Inflammatory macrophage treated with lipopolysaccharide for 4 hours (primary cell): ENCODE measurements at regions not wholly inside any gene's neighbourhood (a gene's known extent, or its start where the extent isn't known, plus 50 kb on each side); places are given as distances from the start of the nearest gene placed in this dataset.
"Not testable (repeated sequence)": the region's sequence is repeated elsewhere in the genome, so short reads cannot be mapped to it uniquely, and the experiment has no call there.

Experiments used
- DNase-seq: peaks from one replicate; pipeline ENCODE4 v3.0.0-alpha.2; 2020

DNA sequence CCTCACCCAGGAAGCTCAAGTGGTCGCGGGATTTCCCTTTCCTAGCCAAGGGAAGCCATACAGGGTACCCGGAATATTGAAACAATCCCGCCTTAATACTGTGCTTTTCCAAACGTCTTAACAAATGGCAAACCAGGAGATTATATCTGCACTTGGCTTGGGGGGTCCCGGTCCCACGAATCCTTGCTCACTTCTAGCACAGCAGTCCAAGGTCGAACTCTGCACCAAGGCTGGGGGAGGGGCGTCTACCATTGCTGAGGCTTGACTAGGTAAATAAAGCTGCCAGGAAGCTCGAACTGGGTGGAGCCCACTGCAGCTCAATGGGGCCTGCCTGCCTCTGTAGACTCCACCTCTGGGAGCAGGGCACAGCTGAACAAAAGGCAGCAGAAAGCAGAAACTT lies 1644.8 kb downstream of the PCDH9 start:
- no peak for DNase-seq

DNA sequence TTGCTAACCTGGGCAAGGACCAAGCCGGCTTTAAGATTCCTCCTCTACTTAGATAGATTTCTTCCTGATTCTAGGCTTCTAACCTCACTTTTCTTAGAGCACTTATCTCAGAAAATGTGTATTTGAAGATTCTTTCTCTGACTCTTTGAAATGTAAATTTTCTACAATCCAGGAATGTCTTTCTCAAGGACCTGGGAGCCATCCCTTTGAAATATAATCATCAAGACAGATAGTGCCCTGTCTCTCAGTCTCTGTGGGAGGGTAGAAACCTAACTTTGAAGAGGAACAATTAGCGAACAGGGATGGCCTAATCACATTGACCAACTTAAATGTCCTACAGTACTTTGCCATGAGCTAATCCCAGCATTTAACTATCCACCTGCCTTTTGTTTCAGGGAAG lies 1646.0 kb downstream of the PCDH9 start:
- DNase-seq, result no peak

DNA sequence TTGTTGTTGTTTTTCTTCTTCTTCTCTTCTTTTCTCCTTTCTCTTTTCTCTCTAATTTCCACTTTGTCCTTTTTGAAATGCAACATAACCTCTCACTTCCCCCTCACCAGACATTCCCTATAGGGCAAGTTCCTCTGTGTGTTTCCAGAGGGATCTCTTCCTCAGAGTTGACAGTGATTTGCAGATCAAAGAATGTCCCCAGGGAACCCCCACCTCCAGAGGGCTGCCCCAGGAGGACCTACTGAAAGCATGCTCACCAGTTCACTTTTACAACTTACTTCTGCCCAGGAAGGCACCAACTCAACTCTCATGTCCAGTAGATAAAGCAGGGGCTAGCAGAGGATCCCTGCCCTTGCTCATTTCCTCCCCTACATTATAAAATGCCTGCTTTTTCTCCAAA lies 1648.0 kb downstream of the PCDH9 start:
- no peak for DNase-seq

- DNase-seq, result not testable (repeated sequence)
These were observed 1665.6 kb downstream of the PCDH9 start for GRCh38 chr13:65564561-65564960.

DNA sequence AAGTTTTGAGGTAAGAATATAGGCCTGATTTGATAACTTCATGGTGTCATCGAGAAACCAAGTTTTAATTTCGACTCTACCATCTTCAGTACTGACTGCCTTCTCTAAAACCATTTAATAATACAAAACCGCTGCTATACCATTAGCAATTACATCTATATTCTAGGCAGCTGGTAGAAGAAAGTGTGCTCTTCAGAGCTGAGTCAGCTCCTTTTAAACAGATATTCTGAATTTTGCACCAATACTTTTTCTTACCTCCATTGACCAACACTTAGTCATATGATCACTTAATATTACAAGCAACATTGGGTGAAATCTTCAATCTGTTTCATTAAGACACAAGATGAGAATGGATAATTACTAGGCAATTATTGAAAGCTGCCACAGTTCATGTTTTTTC lies 1667.8 kb downstream of the PCDH9 start:
- no peak for DNase-seq

DNA sequence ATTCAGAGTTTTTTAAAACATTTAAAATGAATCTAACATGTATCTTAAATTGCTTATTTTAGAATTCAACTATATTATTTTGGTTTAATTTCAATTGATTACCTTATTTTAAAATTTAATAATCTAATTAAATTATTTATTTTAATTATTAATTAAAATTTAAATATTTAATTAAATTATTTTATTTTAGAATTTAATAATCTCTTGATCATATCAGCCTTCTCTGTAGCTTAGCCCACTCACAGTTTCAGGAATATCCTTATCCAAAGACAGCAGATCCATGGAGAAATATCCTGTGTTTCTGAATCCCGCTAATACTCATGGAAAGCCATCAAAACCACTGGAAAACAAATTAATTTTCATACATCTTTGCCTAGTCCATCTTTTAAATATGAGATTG lies 1669.2 kb downstream of the PCDH9 start:
- DNase-seq, result no peak

DNA sequence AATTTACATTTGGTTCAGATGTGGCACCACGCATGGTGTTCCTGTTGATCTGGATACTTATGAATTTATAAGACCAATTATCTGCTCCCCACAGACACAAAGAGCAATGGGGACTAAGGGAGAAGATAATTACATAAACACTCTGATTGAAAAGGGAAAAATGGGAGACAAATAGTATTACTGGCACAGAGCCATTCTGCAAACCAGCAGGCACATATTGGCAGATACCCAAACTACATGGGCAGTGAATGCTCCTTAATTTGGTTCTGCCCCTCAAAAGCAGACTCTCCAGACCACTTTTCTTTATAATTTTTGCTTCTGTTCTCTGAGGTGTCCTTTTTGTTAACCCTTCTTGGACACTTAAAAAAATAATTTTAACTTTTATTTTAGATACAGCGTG lies 1674.2 kb downstream of the PCDH9 start:
- no peak for DNase-seq

- no peak for DNase-seq
These were observed 1676.9 kb downstream of the PCDH9 start for GRCh38 chr13:65553096-65553727.

- no peak for DNase-seq
These were observed 1678.9 kb downstream of the PCDH9 start for GRCh38 chr13:65551208-65551607.

- no peak for DNase-seq
These were observed 1690.0 kb downstream of the PCDH9 start for GRCh38 chr13:65540175-65540574.

GRCh38 chr13:65535370-65535769 lies 1694.8 kb downstream of the PCDH9 start:
- no peak for DNase-seq

GRCh38 chr13:65532231-65532630 lies 1697.9 kb downstream of the PCDH9 start:
- no peak for DNase-seq

GRCh38 chr13:65530688-65531087 lies 1699.4 kb downstream of the PCDH9 start:
- DNase-seq, result no peak

- DNase-seq, result no peak
These were observed 1700.6 kb downstream of the PCDH9 start for GRCh38 chr13:65529541-65529940.

- peak; percentile 2 for DNase-seq
These were observed 1721.4 kb downstream of the PCDH9 start for GRCh38 chr13:65508745-65509144.

DNA sequence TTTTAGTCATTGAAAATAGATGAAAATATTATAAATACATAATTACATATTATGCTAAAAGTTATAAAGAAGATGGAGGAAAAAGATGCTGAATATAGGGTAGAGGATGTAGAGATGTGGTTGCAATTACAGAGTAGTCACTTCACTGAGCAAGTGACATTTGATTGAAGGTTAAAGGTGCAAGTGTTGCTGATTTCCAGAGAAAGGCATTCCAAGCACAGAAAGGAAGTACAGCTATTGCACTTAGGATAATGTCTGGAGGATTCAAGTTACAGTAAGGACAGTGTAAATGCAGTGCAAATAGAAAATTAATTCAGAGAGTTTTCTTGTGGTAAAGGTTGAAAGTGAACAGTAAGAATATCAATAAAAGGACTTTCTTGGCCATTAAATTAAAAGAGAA lies 1721.8 kb downstream of the PCDH9 start:
- DNase-seq, result no peak

GRCh38 chr13:65505941-65506340 lies 1724.2 kb downstream of the PCDH9 start:
- no peak for DNase-seq

DNA sequence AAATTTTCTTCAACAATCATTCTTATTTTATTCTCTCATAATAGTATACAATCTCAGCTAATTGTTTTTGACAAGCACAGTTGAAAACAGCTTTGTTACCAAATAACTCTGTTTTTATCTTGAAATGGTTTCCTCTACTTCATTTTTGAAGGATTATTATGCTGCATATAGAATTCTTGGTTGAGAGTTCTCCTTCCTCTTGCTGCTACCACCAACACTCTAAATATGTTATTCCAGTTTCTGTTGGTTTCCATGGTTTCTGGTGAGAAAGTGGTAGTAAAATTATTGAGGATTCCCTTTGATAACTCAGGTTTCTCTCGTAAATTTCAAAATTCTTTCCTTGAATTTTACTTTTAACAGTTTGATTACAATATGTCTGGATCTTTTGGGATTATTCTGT lies 1725.9 kb downstream of the PCDH9 start:
- DNase-seq, result no peak

DNA sequence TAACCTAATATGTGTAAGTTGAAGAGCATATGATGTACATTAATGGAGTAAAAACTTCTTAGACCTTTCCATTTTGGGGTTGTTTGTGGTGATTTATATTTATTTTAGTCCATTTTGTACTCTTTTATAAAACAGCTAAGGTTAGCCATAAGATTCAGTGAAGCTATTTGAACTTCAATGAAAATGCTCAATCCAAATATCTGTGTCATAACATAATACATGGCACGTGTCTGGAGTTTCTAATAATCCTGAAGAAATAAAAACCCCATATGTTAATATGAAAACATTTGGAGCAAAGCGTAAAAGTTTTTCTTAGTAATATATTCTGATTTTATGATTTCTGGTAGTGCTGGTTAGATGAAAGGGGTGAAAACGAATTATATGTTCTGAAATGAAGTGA lies 1729.7 kb downstream of the PCDH9 start:
- DNase-seq, result no peak

DNA sequence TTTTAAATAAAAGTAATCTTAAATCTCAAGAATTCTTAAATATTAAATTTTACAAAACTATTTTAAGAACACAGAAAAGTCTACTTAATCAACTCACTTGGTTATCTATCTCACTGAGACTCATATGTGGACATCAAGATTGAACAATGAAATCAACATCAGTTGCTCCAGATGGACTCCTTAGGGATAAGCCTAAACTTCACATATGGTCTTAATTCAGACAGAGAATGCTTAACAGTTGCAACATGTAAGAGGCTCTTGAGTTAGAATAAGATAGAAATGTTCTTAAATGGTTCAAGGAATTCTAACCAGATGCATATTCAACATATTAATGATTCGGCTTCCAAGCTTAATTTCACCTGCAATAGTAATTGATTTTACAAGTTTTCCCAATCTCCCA lies 1730.9 kb downstream of the PCDH9 start:
- no peak for DNase-seq

- DNase-seq, result no peak
These were observed 1732.9 kb downstream of the PCDH9 start for GRCh38 chr13:65497265-65497664.

- peak; percentile 16 for DNase-seq
These were observed 1739.4 kb downstream of the PCDH9 start for GRCh38 chr13:65490725-65491124.

DNA sequence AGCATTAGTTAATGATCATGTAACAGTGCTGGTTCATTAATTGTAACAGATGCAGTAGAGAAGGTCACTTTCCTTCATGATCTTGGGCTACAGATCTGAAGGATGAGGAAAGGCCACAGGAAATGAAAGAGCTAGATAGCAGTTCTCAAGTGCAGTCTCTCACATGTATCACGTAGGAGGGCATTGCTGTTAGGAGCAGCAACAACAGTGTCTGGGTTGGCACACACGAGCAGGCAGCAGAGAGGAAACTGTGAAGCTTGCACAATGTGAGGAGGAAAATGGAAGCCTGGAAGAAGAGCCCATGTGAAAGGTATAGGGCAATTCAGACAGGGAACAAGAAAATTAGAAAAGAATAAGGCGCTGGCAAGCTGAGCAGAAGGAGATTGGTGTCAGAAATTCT lies 1741.5 kb downstream of the PCDH9 start:
- peak; percentile 36 for DNase-seq

GRCh38 chr13:65479692-65480091 lies 1750.4 kb downstream of the PCDH9 start:
- DNase-seq, result no peak

- DNase-seq, result no peak
These were observed 1756.9 kb downstream of the PCDH9 start for GRCh38 chr13:65473196-65473595.

DNA sequence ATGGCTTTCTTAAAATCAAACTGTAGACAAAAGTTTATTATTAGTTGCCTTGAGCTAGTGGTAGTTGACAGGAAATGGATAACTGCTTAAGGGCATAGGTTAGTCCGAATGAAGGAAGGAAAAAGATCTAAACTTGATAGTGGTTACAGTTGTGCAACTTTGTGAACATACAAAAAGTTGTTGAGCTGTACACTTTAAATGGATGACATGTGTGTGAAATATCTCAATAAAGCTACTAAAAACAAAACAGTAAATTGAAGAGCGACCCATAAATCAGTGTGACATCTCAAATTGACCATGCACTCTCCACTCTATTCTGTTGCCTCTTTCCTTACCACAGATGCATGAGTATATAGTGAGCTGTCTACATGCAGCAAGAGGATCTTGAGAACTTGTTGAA lies 1757.8 kb downstream of the PCDH9 start:
- DNase-seq, result no peak
